Vagina (tissue), 2 donors: ENCODE measurements at regions not wholly inside any gene's neighbourhood (a gene's known extent, or its start where the extent isn't known, plus 50 kb on each side); places are given as distances from the start of the nearest gene placed in this dataset.
"Not testable (repeated sequence)": the region's sequence is repeated elsewhere in the genome, so short reads cannot be mapped to it uniquely, and the experiment has no call there.

Source experiments
- DNase-seq, 2 donors: peaks; one replicate each; pipeline ENCODE4 v3.0.0-alpha.2; 2017; ENCODE audit errors: extremely low spot score in 2 of 2
- H3K27ac ChIP-seq: fragments of 200-600 bp; sonication (generic); one replicate; pipeline ENCODE4 v1.5.1; 2019
- H3K27me3 ChIP-seq: fragments of 200-600 bp; sonication (generic); one replicate; pipeline ENCODE4 v1.5.1; 2019
- H3K36me3 ChIP-seq, 2 donors: fragments of 200-600 bp; sonication (generic); one replicate each; pipeline ENCODE4 v1.5.1; 2017 to 2019
- H3K4me1 ChIP-seq: fragments of 200-600 bp; sonication (generic); one replicate; pipeline ENCODE4 v1.5.1; 2019
- H3K4me3 ChIP-seq, 2 donors: fragments of 200-600 bp; sonication (generic); 1 replicate in 1 of 2; 2 replicates in 1 of 2; pipeline ENCODE4 v1.5.1; 2016 to 2019
- H3K9me3 ChIP-seq: fragments of 200-600 bp; sonication (generic); one replicate; pipeline ENCODE4 v1.5.1; 2019
- CTCF ChIP-seq, 3 experiments: fragments of 450-650 bp in 2 of 3; fragments of 200-600 bp in 1 of 3; sonication (generic) in 1 of 3; IDR thresholded peaks; one replicate each; pipeline ENCODE4 v1.5.1; 2017 to 2019; ENCODE audit warnings: antibody characterized with exemption in 3 of 3, mild to moderate bottlenecking in 2 of 3, moderate library complexity in 2 of 3
- POLR2A ChIP-seq, 2 donors: fragments of 450-650 bp; IDR thresholded peaks; one replicate each; pipeline ENCODE4 v1.6.1; 2017; ENCODE audit warnings: antibody characterized with exemption in 2 of 2, mild to moderate bottlenecking in 2 of 2, moderate library complexity in 2 of 2
- POLR2AphosphoS5 ChIP-seq, 2 donors: sonication (generic); formaldehyde crosslinking; IDR thresholded peaks; one replicate each; pipeline ENCODE4 v1.9.0; 2017; ENCODE audit warnings: antibody characterized with exemption in 2 of 2, mild to moderate bottlenecking in 2 of 2, low read depth in 1 of 2; ENCODE audit not compliant: insufficient read depth in 1 of 2
- intact Hi-C: fragments of 100-400 bp; cut with DNase I; formaldehyde crosslinking; loops from one replicate; pipeline ENCODE4 v1.15.1; 2023

- H3K4me1 ChIP-seq: no peaks in the 10 kb centered on the region
- DNase-seq: no peak
- no peak overlapping the region for H3K27ac ChIP-seq
- H3K4me3 ChIP-seq: no peak overlapping the region
- no peaks in the 10 kb centered on the region for H3K27me3 ChIP-seq
- intact Hi-C loops: no loop called here
- no peak for TF ChIP-seq POLR2AphosphoS5 (IDR thresholded peaks at IDR 0.05; ENCODE audit: insufficient read depth in 1 of 2, low read depth in 1 of 2)
- TF ChIP-seq CTCF (IDR thresholded peaks at IDR 0.05): no peak
- TF ChIP-seq POLR2A (IDR thresholded peaks at IDR 0.05): no peak
- H3K36me3 ChIP-seq: no peaks in the 10 kb centered on the region
- H3K9me3 ChIP-seq: no peaks in the 10 kb centered on the region
Observed at GRCh38 chr22:23446796-23447350, 133.2 kb downstream of the IGLL1 start.

GRCh38 chr22:23446194-23446593, 133.9 kb downstream of the IGLL1 start:
- intact Hi-C loops, H3K27ac ChIP-seq, H3K4me1 ChIP-seq, H3K9me3 ChIP-seq, DNase-seq, H3K27me3 ChIP-seq, H3K36me3 ChIP-seq, H3K4me3 ChIP-seq: not testable (repeated sequence)

- H3K9me3 ChIP-seq, H3K27me3 ChIP-seq, H3K4me3 ChIP-seq, H3K36me3 ChIP-seq, intact Hi-C loops, H3K27ac ChIP-seq, H3K4me1 ChIP-seq, DNase-seq: not testable (repeated sequence)
Observed at GRCh38 chr22:23443905-23444304, 136.2 kb downstream of the IGLL1 start.

GRCh38 chr22:23439581-23439980, 140.5 kb downstream of the IGLL1 start:
- H3K36me3 ChIP-seq, intact Hi-C loops, H3K9me3 ChIP-seq, H3K27me3 ChIP-seq, H3K4me3 ChIP-seq, H3K27ac ChIP-seq, DNase-seq, H3K4me1 ChIP-seq: not testable (repeated sequence)

GRCh38 chr22:23438216-23438615, 141.9 kb downstream of the IGLL1 start:
- Histone ChIP-seq H3K4me3 (no peak overlapping the region), H3K36me3 (no peaks in the 10 kb centered on the region), H3K9me3 (no peaks in the 10 kb centered on the region), H3K27ac (no peak overlapping the region), H3K27me3 (no peaks in the 10 kb centered on the region), H3K4me1 (peaks cover 2% of the 10 kb centered on the region)
- no peak for DNase-seq
- intact Hi-C loops: no loop called here
- no peak for TF ChIP-seq POLR2AphosphoS5 (IDR thresholded peaks at IDR 0.05; ENCODE audit: insufficient read depth in 1 of 2, low read depth in 1 of 2)
- TF ChIP-seq CTCF (IDR thresholded peaks at IDR 0.05): no peak

GRCh38 chr22:23437779-23438178, 142.3 kb downstream of the IGLL1 start:
- Histone ChIP-seq H3K9me3 (no peaks in the 10 kb centered on the region), H3K27ac (no peak overlapping the region), H3K36me3 (no peaks in the 10 kb centered on the region), H3K4me3 (no peak overlapping the region), H3K27me3 (no peaks in the 10 kb centered on the region), H3K4me1 (peaks cover 6% of the 10 kb centered on the region)
- no peak for TF ChIP-seq CTCF (IDR thresholded peaks at IDR 0.05)
- no peak for TF ChIP-seq POLR2A (IDR thresholded peaks at IDR 0.05)
- TF ChIP-seq POLR2AphosphoS5 (IDR thresholded peaks at IDR 0.05; ENCODE audit: insufficient read depth in 1 of 2, low read depth in 1 of 2): no peak
- intact Hi-C loops: no loop called here
- peak in 1 of 2 donors; percentile 49 for DNase-seq

- H3K27me3 ChIP-seq, intact Hi-C loops, H3K4me3 ChIP-seq, H3K27ac ChIP-seq, H3K9me3 ChIP-seq, H3K4me1 ChIP-seq, H3K36me3 ChIP-seq: not testable (repeated sequence)
- peak in 1 of 2 donors; percentile 34 for DNase-seq
Observed at GRCh38 chr22:23437107-23437395, 143.0 kb downstream of the IGLL1 start.

GRCh38 chr22:23436354-23437106, 143.6 kb downstream of the IGLL1 start:
- DNase-seq: peak in 1 of 2 donors; percentile 54
- H3K36me3 ChIP-seq, H3K27me3 ChIP-seq, H3K9me3 ChIP-seq, H3K4me1 ChIP-seq, H3K4me3 ChIP-seq, intact Hi-C loops, H3K27ac ChIP-seq: not testable (repeated sequence)

GRCh38 chr22:23435186-23435585, 144.9 kb downstream of the IGLL1 start:
- H3K27me3 ChIP-seq, H3K4me3 ChIP-seq, H3K36me3 ChIP-seq, H3K4me1 ChIP-seq, H3K27ac ChIP-seq, intact Hi-C loops, H3K9me3 ChIP-seq: not testable (repeated sequence)
- peak in 1 of 2 donors; percentile 37 for DNase-seq

GRCh38 chr22:23434198-23434830, 145.8 kb downstream of the IGLL1 start:
- intact Hi-C loops, H3K36me3 ChIP-seq, H3K9me3 ChIP-seq, H3K27me3 ChIP-seq, H3K4me1 ChIP-seq, H3K4me3 ChIP-seq, H3K27ac ChIP-seq: not testable (repeated sequence)
- peak in 1 of 2 donors; percentile 37 for DNase-seq
